ENCODE measurements at regions not wholly inside any gene's neighbourhood (a gene's known extent, or its start where the extent isn't known, plus 50 kb on each side); places are given as distances from the start of the nearest gene placed in this dataset.

DNA sequence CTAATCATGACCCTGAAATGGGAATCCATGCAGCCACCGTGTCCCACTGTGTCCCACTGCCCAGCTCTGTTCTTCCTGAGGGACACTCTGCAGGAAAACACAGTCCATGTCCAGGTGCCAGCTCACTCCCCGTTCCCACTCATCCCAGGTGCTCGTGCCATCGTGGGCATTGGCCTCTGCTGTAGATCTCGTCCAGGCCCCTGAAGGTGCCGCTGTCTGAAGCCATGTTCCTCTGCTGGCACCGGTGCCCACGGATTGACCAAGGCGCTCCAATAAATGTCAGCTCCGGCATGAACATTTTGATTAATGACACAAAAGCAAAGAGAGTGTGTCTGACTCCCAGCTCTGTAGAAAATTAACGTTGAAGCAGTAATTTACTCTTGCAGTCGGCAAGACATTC is 280.1 kb upstream of the SALL3 start:
- DNase-seq = no peak

- DNase-seq = no peak
These were observed 277.7 kb upstream of the SALL3 start for GRCh38 chr18:78701771-78702396.

GRCh38 chr18:78703291-78703690 is 276.3 kb upstream of the SALL3 start:
- DNase-seq = no peak

DNA sequence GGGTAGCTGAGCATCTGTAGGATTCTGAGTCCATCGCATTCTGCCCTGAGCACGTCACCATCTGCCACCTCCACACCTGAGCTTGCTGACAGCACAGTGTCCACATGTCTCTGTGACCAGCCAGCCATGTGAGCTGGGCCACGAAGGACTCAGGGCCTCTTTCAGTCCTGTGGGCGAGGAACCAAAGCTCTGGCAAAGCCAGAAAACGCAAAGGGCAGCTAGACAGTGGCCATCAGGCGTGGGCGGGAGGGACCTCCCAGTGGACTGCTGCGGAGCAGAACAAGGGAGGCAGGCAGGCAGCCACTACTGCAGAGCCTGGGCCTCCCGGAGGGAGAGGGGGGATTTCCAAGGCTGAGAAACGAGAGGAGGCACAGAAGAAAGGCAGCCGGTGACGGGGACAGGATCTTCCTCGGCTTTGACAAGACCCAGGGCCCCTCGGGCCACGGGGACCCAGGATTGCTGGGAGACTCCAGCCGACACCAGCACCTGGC is 274.6 kb upstream of the SALL3 start:
- DNase-seq = no peak

- no peak for DNase-seq
These were observed 270.3 kb upstream of the SALL3 start for GRCh38 chr18:78709261-78709809.

GRCh38 chr18:78711316-78711715 is 268.3 kb upstream of the SALL3 start:
- no peak for DNase-seq

- no peak for DNase-seq
These were observed 267.6 kb upstream of the SALL3 start for GRCh38 chr18:78711971-78712370.

- peak; percentile 61 for DNase-seq
These were observed 266.5 kb upstream of the SALL3 start for GRCh38 chr18:78713069-78713468.

DNA sequence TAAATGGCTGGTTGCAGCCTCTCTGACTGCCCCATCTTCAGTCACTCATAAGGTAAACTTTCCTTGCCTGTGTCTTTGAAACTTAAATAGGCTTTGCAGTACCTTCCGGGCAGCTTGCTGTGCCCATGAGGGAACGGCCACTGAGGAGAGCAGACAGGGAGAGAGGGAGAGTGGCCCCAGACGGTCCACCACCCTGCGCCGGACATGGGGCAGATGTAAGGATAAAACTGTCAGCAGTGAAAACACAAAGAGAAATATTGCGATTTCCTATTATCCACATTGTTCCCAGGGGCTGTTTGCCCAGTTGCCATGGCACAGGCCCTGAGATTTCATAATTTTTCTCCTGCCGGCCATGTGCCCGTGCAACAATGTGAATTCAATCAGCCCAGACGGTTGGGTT is 265.9 kb upstream of the SALL3 start:
- no peak for DNase-seq

GRCh38 chr18:78716022-78716421 is 263.6 kb upstream of the SALL3 start:
- no peak for DNase-seq

DNA sequence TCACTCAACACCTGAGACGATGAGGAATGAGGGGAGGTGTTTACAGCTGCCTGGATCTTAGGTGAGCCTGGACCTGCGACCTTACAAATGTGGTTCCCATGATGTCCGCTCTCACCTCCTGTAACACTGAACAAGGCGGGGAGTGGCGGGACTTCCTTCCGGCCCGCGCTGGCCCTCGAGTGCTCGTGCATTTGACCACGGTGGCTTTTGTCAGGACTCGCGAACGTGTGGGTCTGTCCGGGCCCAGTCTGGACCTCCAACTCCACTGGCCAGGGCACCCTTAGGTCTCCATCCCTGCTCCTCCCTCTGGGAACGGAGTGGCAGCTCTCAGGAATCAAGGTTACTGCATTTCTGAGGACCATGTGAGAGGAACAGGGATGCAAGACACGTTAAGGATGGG is 263.0 kb upstream of the SALL3 start:
- DNase-seq = no peak

- no peak for DNase-seq
These were observed 262.4 kb upstream of the SALL3 start for GRCh38 chr18:78717051-78717765.

GRCh38 chr18:78717766-78718150 is 261.9 kb upstream of the SALL3 start:
- DNase-seq = no peak

DNA sequence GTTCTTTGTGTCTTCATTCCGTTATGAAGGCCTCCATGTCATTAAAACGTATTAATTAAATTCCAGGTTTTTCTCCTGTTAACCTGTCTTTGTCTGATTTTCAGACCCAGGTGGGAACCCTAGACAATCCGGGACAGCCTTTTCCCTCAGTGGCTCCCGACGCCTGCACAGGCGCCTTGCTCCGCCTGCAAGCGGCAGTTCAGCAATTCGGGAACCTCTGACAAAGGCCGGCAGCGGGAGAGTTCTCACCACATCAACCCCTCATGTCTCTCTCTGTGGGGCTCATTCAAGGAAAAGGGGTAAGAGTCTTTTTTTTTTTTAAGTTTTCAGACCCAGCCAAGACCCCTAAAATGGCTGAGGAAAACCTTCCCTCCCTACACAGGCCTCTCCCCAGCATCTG is 259.8 kb upstream of the SALL3 start:
- DNase-seq = no peak

DNA sequence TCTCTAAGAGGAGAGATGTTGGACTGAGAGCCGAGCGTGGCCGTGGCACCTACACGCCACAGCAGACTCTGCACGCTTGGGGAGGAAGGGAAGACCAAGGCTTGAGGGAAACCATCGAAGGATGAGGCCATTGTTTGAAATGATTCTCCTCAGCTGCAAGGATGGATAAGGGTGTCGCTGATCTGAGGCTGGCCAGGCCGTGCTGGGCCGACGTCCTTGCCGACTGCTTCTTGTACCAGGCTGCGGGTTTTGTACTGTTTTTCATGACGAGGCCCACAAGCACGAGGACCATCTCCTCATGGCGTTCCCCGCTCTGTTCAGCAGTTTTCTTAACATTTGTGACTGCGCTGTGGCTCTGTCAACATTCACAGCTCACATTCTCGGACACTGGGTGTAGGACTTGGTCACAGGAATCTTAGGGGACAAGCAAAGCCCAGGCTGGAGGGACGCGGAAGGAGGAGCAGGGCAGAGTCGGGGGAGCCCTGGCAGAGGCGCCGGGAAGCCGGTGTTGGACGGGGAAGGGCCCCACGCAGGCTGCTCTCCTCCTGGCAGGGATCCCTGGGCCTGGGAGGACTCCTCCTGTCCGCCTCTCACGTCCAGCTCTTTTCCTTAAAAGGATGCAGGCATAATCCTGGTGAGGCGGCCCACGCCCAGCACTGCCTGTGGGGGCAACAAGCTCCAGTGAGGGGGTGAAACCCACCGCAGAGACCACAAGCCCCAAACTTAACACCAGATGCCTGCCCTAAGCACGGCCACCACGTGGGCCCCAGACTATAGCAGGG is 259.0 kb upstream of the SALL3 start:
- DNase-seq = no peak

GRCh38 chr18:78721238-78721875 is 258.3 kb upstream of the SALL3 start:
- DNase-seq = no peak

DNA sequence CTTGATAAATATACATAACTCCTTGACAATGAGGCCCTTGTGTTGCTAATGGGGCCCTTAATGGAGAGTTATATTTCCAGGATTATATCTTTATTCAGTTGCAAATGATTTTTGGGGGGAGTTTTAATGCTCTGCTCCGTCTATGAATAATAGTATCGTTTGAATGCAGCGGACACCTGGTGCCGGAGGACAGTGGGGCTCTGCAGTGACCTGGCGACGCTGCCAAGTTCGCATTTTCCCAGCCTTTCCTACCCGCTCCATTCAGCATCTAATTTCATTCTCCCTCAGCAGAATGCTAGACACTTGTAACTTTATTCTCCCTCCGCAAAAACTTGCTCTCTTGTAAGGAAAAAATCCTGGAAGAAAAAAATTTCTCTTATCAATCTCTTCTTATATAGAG is 257.6 kb upstream of the SALL3 start:
- DNase-seq = no peak

- no peak for DNase-seq
These were observed 257.2 kb upstream of the SALL3 start for GRCh38 chr18:78722386-78722785.

- no peak for DNase-seq
These were observed 256.5 kb upstream of the SALL3 start for GRCh38 chr18:78722929-78723710.

GRCh38 chr18:78724214-78724914 is 255.3 kb upstream of the SALL3 start:
- DNase-seq = no peak

- no peak for DNase-seq
These were observed 254.2 kb upstream of the SALL3 start for GRCh38 chr18:78725426-78725825.

Measured in renal pelvis (tissue), 1 donor.